Astrocyte of the spinal cord (primary cell): ENCODE measurements at regions not wholly inside any gene's neighbourhood (a gene's known extent, or its start where the extent isn't known, plus 50 kb on each side); places are given as distances from the start of the nearest gene placed in this dataset.

Source experiments
- DNase-seq: peaks from one replicate; pipeline ENCODE4 v3.0.0; 2011; ENCODE audit warnings: low read depth, low spot score
- H3K4me3 ChIP-seq: 2 replicates; pipeline ENCODE4 v1.5.1; 2011; ENCODE audit warnings: low read depth, mild to moderate bottlenecking, low read length, moderate library complexity
- in situ Hi-C: cut with HindIII; loops from 2 replicates; pipeline ENCODE4 v1.10.0; 2017; ENCODE audit warnings: low sequenced_read_pairs
- TF ChIP-seq, protein P1 (sequence below): IDR thresholded peaks from 2 replicates; pipeline ENCODE4 v1.5.1; 2012; ENCODE audit warnings: low read depth, mild to moderate bottlenecking, low read length, inconsistent platforms

DNA sequence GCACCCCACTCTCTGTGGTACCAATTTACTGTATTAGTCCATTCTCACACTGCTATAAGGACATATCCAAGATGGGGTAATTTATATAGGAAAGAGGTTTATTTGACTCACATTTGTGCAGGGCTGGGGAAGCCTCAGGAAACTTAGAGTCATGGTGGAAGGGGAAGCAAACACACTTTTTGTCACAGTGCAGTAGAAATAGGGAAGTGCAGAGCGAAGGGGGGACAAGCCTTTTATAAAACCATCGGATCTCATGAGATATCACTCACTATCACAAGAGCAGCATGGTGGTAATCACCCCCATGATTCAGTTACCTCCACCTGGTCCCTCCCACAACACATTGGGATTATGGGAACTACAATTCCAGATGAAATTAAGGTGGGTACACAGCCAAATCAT lies 766.9 kb upstream of the PCDH10 start:
- in situ Hi-C loops = no loop called here
- no peak overlapping the region for H3K4me3 ChIP-seq

DNA sequence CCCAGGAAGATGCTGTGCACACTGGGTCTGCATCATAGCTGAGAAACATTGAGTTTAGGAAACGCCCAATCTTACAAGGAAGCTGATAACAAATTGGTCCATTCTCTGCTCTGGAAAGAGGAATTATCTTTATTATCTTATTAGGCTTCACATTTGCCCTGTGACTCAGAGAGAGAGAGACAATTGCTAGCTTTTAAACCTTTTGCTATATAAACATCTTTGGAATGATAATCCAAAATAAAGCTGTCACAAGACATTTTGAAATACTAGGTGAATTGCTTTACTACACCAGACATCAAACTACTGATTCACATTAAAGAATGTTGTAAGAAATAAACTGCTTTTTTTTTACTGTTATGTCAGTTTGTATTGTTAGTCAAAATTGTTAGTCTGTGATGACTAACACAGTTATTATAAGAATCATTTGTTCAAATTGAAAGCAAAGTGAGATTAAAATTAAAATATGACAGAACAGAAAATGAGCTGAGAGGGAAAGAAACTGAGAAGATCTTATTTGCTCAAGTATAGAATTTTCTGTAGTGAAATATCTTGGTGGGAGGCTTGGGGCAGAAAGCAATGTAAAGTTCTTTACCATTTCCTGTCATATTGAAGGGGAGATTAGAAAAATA lies 765.4 kb upstream of the PCDH10 start:
- no peak for DNase-seq
- TF ChIP-seq, protein P1, sequence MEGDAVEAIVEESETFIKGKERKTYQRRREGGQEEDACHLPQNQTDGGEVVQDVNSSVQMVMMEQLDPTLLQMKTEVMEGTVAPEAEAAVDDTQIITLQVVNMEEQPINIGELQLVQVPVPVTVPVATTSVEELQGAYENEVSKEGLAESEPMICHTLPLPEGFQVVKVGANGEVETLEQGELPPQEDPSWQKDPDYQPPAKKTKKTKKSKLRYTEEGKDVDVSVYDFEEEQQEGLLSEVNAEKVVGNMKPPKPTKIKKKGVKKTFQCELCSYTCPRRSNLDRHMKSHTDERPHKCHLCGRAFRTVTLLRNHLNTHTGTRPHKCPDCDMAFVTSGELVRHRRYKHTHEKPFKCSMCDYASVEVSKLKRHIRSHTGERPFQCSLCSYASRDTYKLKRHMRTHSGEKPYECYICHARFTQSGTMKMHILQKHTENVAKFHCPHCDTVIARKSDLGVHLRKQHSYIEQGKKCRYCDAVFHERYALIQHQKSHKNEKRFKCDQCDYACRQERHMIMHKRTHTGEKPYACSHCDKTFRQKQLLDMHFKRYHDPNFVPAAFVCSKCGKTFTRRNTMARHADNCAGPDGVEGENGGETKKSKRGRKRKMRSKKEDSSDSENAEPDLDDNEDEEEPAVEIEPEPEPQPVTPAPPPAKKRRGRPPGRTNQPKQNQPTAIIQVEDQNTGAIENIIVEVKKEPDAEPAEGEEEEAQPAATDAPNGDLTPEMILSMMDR = no peak
- H3K4me3 ChIP-seq = no peak overlapping the region
- in situ Hi-C loops = no loop called here

More for the DNA sequence above, 766.9 kb upstream of the PCDH10 start:
- DNase-seq = no peak
- TF ChIP-seq, protein P1 = no peak

DNA sequence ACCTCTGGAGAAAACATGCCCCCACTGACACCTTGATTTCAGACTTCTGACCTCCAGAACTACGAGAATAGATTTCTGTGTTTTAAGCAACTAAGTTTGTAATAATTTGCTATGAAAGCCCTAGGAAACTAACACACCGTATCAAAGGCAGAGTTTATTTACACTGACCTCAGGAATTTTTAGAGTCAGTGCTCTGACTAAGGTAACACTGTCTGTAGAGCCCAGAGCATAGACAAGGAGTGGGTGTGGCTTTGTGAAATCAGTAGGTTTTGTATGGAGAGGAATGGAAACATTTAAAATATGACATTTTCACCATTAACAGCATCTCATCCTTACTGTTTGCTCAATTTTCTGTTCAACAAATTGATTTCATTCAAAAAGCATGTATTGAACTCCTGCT lies 764.4 kb upstream of the PCDH10 start:
- in situ Hi-C loops = no loop called here
- no peak overlapping the region for H3K4me3 ChIP-seq
- TF ChIP-seq, protein P1 = no peak
- DNase-seq = no peak

DNA sequence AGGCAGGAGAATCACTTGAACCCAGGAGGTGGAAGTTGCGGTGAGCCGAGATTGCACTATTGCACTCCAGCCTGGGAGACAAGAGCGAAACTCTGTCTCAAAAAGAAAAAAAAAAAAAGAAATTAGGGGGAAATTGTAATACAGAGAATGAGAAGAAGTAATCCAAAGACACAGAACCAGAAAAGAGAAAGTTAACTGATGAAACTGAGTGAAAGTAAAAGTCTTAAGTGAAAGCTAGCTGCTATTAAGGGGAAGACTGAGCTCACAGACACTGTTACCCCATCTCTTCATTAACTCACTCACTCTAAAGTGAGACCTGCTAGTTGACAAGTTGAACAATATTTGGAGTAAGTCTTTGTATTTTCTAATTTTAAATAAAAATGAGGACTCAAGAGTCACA lies 763.0 kb upstream of the PCDH10 start:
- in situ Hi-C loops = no loop called here
- no peak overlapping the region for H3K4me3 ChIP-seq
- TF ChIP-seq, protein P1 = no peak
- no peak for DNase-seq

DNA sequence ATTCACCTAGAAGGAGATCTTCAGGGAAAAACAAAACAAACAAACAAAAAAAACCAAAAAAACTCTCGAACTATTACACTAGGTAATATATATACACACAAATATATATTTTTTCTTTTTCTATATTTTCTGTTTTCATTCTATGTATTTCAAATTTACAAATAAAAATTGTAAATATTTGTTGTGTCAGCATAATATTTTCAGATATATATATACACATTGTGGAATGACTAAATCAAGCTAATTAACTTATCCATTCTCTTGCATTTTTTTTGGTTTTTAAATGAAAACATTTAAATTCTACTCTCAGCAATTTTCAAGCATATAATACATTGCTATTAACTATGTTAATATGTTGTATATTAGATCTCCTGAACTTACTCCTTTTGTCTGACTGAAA lies 762.0 kb upstream of the PCDH10 start:
- in situ Hi-C loops = no loop called here
- TF ChIP-seq, protein P1 = no peak
- no peak for DNase-seq
- no peak overlapping the region for H3K4me3 ChIP-seq

DNA sequence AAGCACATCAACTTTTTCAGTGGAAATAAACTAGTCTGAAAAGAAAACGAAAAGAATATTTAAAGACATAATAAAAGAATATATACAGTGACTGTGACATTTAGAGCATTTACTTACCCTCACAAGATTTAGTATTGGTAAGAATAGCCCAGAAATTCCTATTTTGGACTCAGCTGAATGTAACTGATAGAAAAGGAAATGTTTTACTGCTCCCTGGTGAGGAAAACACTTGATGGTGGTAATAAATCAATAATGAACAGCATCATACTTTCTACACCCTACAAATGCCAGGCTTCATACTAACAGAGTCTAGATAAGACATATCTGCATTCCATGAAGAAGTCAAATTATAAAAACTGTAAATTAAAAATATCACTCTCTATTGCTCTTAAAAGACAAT lies 753.5 kb upstream of the PCDH10 start:
- no peak overlapping the region for H3K4me3 ChIP-seq
- TF ChIP-seq, protein P1 = no peak
- in situ Hi-C loops = no loop called here
- DNase-seq = no peak

DNA sequence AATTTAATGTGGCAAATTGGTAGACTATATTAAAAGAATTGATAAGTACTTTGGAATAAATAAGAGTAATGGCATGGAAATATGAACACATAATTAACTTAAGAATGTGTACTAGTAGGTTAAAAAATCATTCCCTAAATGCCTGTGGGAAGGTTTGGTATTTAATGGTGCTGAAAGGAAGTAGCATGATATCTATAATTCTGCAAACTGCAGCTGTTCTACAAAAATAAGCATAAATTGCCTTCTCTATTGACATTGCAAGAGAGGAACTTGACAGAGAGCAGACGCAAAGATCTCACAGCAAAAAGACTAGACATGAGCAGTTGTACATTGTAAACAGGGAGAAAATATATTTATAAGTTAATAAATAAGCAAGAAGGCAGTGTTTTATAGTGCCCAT lies 752.5 kb upstream of the PCDH10 start:
- H3K4me3 ChIP-seq = no peak overlapping the region
- in situ Hi-C loops = no loop called here
- peak; percentile 46 for DNase-seq
- TF ChIP-seq, protein P1 = no peak
